Keratinocyte (primary cell): ENCODE measurements at regions not wholly inside any gene's neighbourhood (a gene's known extent, or its start where the extent isn't known, plus 50 kb on each side); places are given as distances from the start of the nearest gene placed in this dataset.
"Not testable (repeated sequence)": the region's sequence is repeated elsewhere in the genome, so short reads cannot be mapped to it uniquely, and the experiment has no call there.

Experiments
- DNase-seq: peaks from one replicate; pipeline ENCODE4 v3.0.0-alpha.2; 2011; ENCODE audit warnings: low read depth, missing footprints, low spot score
- FAIRE-seq: peaks from 2 replicates; lab custom pipeline; 2011; peaks lifted over from hg19 to GRCh38; lab: Jason Lieb, UNC
- H2AFZ ChIP-seq: 2 replicates; pipeline ENCODE4 v1.6.0; 2012; ENCODE audit warnings: low read length, control low read depth, inconsistent platforms; ENCODE audit not compliant: control insufficient read depth
- H3K27ac ChIP-seq: 2 replicates; pipeline ENCODE4 v1.5.1; 2011; ENCODE audit warnings: low read length; ENCODE audit not compliant: control insufficient read depth, insufficient read depth
- H3K27me3 ChIP-seq: 3 replicates; pipeline ENCODE4 v1.6.0; 2011; ENCODE audit warnings: low read length; ENCODE audit not compliant: control insufficient read depth, insufficient read depth; ENCODE audit errors: extremely low read depth
- H3K36me3 ChIP-seq, 2 experiments: 2 replicates in 1 of 2; 3 replicates in 1 of 2; pipeline ENCODE4 v1.5.1; 2011; ENCODE audit warnings: low read length in 2 of 2, mild to moderate bottlenecking in 1 of 2; ENCODE audit not compliant: control insufficient read depth in 2 of 2, insufficient read depth in 2 of 2; ENCODE audit errors: extremely low read depth in 1 of 2
- H3K4me1 ChIP-seq: 3 replicates; pipeline ENCODE4 v1.5.1; 2011; ENCODE audit warnings: low read length; ENCODE audit not compliant: control insufficient read depth, insufficient read depth; ENCODE audit errors: extremely low read depth
- H3K4me2 ChIP-seq: 3 replicates; pipeline ENCODE4 v1.6.0; 2011; ENCODE audit warnings: low read depth, low read length; ENCODE audit not compliant: control insufficient read depth, insufficient read depth; ENCODE audit errors: extremely low read depth
- H3K4me3 ChIP-seq, 3 experiments: fragments of 200-600 bp in 1 of 3; sonication (generic) in 1 of 3; 2 replicates in 2 of 3; 3 replicates in 1 of 3; pipeline ENCODE4 v1.5.1; 2011 to 2016; ENCODE audit warnings: low read length in 3 of 3, mild to moderate bottlenecking in 3 of 3, control low read depth in 2 of 3, inconsistent platforms in 1 of 3, low read depth in 1 of 3, mixed read lengths in 1 of 3, mixed run types in 1 of 3, moderate library complexity in 1 of 3; ENCODE audit not compliant: control insufficient read depth in 2 of 3, insufficient read depth in 2 of 3; ENCODE audit errors: extremely low read depth in 1 of 3
- H3K79me2 ChIP-seq: 2 replicates; pipeline ENCODE4 v1.6.0; 2012; ENCODE audit warnings: low read length; ENCODE audit not compliant: control insufficient read depth, insufficient read depth
- H3K9ac ChIP-seq: 3 replicates; pipeline ENCODE4 v1.6.0; 2011; ENCODE audit warnings: low read length; ENCODE audit not compliant: control insufficient read depth, insufficient read depth; ENCODE audit errors: extremely low read depth
- H3K9me1 ChIP-seq: 3 replicates; pipeline ENCODE4 v1.6.0; 2011; ENCODE audit warnings: low read length; ENCODE audit not compliant: control insufficient read depth, insufficient read depth; ENCODE audit errors: extremely low read depth
- H3K9me3 ChIP-seq: 2 replicates; pipeline ENCODE4 v1.5.1; 2012; ENCODE audit warnings: low read depth, low read length; ENCODE audit not compliant: control insufficient read depth
- H4K20me1 ChIP-seq: 3 replicates; pipeline ENCODE4 v1.6.0; 2011; ENCODE audit warnings: low read length; ENCODE audit not compliant: control insufficient read depth, insufficient read depth; ENCODE audit errors: extremely low read depth
- dilution Hi-C: fragments of 300-500 bp; cut with MboI; formaldehyde crosslinking; loops from one replicate; pipeline ENCODE4 v1.7.0; 2020; ENCODE audit warnings: low sequenced_read_pairs; ENCODE audit not compliant: extremely low pct_ligation_motif_present
- TF ChIP-seq, protein P1 (sequence below), 3 experiments: IDR thresholded peaks in 1 of 3; conservative IDR thresholded peaks in 1 of 3; optimal IDR thresholded peaks in 1 of 3; 2 replicates in 2 of 3; 3 replicates in 1 of 3; pipeline versions ENCODE3 to v1.5.1; 2011; ENCODE audit warnings: low read length in 3 of 3, mild to moderate bottlenecking in 3 of 3, moderate library complexity in 2 of 3, control low read depth in 1 of 3, inconsistent platforms in 1 of 3; ENCODE audit not compliant: insufficient read depth in 2 of 3; ENCODE audit errors: extremely low read depth in 1 of 3

DNA sequence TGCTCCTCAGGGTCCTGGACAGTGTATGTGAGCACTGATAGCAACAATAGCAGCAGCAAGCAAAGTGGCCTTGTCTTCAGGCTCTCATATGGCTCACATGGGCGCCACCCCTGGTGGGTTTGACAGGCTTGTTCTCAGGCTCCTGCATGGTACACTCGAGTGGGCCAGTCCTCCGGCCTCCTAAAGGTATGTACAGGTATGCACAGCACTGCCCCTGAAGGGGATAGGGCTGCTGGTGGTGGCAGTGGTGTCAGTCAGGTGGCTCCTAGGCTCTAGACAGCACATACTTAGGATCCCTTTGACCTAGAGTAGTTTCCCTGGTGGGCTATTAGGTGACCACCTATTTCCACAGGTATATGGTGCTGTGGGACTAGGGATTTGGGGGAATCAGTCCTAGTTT lies 79.8 kb downstream of the LGALS9B start:
- H4K20me1 ChIP-seq, H3K79me2 ChIP-seq, H3K4me2 ChIP-seq, H3K36me3 ChIP-seq, H3K4me3 ChIP-seq, H3K9me1 ChIP-seq, H3K27ac ChIP-seq, FAIRE-seq, H3K27me3 ChIP-seq, dilution Hi-C loops, H2AFZ ChIP-seq, DNase-seq, H3K9ac ChIP-seq, H3K4me1 ChIP-seq, H3K9me3 ChIP-seq: not testable (repeated sequence)

DNA sequence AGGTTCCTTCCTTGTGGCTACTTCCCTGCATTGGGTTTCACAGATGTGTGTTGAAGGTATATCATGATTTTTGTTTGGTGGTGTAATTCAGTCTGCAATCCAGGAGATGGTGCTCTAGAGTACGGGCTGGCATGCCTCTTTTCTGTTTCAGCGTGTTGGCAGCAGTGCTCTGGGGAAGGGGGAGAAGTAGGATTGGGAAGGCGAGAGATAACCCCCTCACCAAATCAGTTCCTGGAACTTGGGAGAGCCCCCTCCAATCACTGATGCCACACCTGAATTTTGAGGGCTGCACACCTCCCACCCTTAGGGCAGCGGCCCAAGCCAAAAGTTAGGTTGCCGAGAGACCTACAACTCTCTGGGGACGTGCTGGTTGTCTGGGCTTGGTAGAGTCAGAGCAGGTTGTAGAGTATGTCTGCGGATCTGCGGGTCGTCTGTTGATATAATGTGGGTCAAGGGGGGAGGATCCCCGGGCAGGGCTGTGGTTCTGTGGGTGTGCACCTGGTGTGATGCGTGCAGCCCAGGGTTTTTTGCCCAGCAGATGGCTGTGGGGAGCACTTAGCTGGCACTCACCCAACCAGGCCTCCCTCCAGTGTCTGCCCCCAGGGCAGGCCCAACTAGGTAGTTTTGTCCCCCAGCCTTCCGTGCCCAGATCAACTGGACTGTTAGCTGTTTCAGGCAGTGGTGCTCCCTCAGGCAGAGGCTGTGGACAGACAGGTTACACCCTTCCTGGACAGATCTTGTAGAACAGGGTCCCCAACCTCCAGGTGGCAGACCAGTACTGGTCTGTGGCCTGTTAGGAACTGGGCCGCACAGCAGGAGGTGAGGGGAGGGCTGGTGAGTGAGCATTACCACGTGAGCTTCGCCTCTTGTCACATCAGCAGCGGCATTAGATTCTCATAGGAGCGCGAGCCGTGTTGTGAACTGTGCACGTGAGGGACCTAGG lies 85.7 kb downstream of the LGALS9B start:
- not testable (repeated sequence) for H3K4me2 ChIP-seq

DNA sequence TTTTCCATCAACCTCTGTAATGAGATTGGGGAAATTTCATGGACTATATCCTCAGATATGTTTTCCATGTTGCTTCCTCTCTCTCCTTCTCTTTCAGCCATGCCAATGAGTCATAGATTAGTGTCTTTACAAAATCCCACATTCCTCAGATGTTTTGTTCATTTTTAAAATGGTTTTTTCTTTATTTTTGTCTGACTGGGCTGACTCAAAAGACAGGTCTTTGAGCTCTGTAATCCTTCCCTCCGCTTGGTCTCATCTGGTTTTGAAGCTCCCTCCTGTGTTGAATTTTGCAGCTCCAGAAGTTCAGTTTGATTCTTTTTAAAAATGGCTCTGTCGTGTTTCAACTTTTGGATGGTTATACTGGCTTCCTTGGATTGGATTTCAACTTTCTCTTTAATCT lies 86.7 kb downstream of the LGALS9B start:
- H3K36me3 ChIP-seq, H3K27me3 ChIP-seq, H2AFZ ChIP-seq, H4K20me1 ChIP-seq, dilution Hi-C loops, H3K79me2 ChIP-seq, H3K27ac ChIP-seq, FAIRE-seq, H3K4me1 ChIP-seq, H3K9me3 ChIP-seq, H3K4me2 ChIP-seq, H3K9ac ChIP-seq, H3K4me3 ChIP-seq, H3K9me1 ChIP-seq, DNase-seq: not testable (repeated sequence)

More for the DNA sequence above, 85.7 kb downstream of the LGALS9B start:
- H3K27me3 ChIP-seq, H3K4me3 ChIP-seq, H3K36me3 ChIP-seq, H3K9ac ChIP-seq, H3K9me1 ChIP-seq, FAIRE-seq, DNase-seq, H4K20me1 ChIP-seq, H2AFZ ChIP-seq, H3K4me1 ChIP-seq, H3K27ac ChIP-seq, H3K79me2 ChIP-seq, dilution Hi-C loops, H3K9me3 ChIP-seq: not testable (repeated sequence)
- TF ChIP-seq, protein P1, sequence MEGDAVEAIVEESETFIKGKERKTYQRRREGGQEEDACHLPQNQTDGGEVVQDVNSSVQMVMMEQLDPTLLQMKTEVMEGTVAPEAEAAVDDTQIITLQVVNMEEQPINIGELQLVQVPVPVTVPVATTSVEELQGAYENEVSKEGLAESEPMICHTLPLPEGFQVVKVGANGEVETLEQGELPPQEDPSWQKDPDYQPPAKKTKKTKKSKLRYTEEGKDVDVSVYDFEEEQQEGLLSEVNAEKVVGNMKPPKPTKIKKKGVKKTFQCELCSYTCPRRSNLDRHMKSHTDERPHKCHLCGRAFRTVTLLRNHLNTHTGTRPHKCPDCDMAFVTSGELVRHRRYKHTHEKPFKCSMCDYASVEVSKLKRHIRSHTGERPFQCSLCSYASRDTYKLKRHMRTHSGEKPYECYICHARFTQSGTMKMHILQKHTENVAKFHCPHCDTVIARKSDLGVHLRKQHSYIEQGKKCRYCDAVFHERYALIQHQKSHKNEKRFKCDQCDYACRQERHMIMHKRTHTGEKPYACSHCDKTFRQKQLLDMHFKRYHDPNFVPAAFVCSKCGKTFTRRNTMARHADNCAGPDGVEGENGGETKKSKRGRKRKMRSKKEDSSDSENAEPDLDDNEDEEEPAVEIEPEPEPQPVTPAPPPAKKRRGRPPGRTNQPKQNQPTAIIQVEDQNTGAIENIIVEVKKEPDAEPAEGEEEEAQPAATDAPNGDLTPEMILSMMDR (optimal IDR thresholded peaks at IDR 0.05 in 1 of 3, IDR thresholded peaks at IDR 0.05 in 1 of 3, conservative IDR thresholded peaks at IDR 0.05 in 1 of 3; ENCODE audit: extremely low read depth in 1 of 3, insufficient read depth in 2 of 3, low read length in 3 of 3), result peak in 2 of 3 experiments; percentile 49 to 52

DNA sequence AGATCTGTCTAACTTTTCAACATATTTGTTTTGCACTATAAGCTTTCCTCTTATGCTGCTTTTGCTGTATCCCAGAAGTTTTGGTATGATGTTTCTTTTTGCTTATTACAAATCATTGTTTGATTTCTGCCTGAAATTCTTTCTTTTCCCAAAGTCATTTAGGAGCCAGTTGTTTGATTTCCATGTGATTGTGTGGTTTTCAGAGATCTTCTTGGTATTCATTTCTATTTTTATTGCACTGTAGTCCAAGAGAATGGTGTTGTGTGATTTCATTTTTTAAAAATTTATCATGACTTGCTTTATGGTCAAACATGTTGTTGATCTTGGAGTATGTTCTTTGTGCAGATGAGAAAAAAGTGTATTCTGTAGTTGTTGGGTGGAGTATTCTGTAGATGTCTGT lies 88.1 kb downstream of the LGALS9B start:
- FAIRE-seq, H3K27ac ChIP-seq, H2AFZ ChIP-seq, DNase-seq, H3K4me2 ChIP-seq, H3K9me3 ChIP-seq, H4K20me1 ChIP-seq, H3K9ac ChIP-seq, H3K9me1 ChIP-seq, H3K4me1 ChIP-seq, H3K4me3 ChIP-seq, H3K36me3 ChIP-seq, dilution Hi-C loops, H3K79me2 ChIP-seq, H3K27me3 ChIP-seq: not testable (repeated sequence)
